Omental fat pad (tissue), 3 donors: ENCODE measurements at regions not wholly inside any gene's neighbourhood (a gene's known extent, or its start where the extent isn't known, plus 50 kb on each side); places are given as distances from the start of the nearest gene placed in this dataset.

Experiments
- ATAC-seq: fragments of 150-250 bp; one replicate; pipeline ENCODE4 v1.9.1; 2016; ENCODE audit warnings: mild to moderate bottlenecking, moderate library complexity; ENCODE audit not compliant: low FRiP score
- DNase-seq: peaks from one replicate; pipeline ENCODE4 v3.0.0-alpha.2; 2019; ENCODE audit warnings: low spot score
- CTCF ChIP-seq, 3 donors: fragments of 450-650 bp; IDR thresholded peaks; one replicate each; pipeline ENCODE4 v1.5.1; 2016 to 2017; ENCODE audit warnings: antibody characterized with exemption in 3 of 3, mild to moderate bottlenecking in 3 of 3, moderate library complexity in 2 of 3

- no peak for TF ChIP-seq CTCF (IDR thresholded peaks at IDR 0.05)
- ATAC-seq = peak; percentile 75
- no peak for DNase-seq
Observed at GRCh38 chr6:147699637-147700036, 191.1 kb downstream of the SAMD5 start.

GRCh38 chr6:147700436-147701209, 192.1 kb downstream of the SAMD5 start:
- ATAC-seq = no peak

GRCh38 chr6:147704691-147705090, 196.2 kb downstream of the SAMD5 start:
- no peak for TF ChIP-seq CTCF (IDR thresholded peaks at IDR 0.05)
- no peak for ATAC-seq
- DNase-seq = no peak

More at GRCh38 chr6:147700436-147701209, 192.1 kb downstream of the SAMD5 start:
- no peak for TF ChIP-seq CTCF (IDR thresholded peaks at IDR 0.05)
- no peak for DNase-seq

GRCh38 chr6:147707524-147707923, 199.0 kb downstream of the SAMD5 start:
- ATAC-seq = no peak
- no peak for DNase-seq
- no peak for TF ChIP-seq CTCF (IDR thresholded peaks at IDR 0.05)

GRCh38 chr6:147708170-147708569, 199.7 kb downstream of the SAMD5 start:
- no peak for ATAC-seq

GRCh38 chr6:147709396-147710272, 201.1 kb downstream of the SAMD5 start:
- DNase-seq (no peak), ATAC-seq (no peak)
- no peak for TF ChIP-seq CTCF (IDR thresholded peaks at IDR 0.05)

More at GRCh38 chr6:147708170-147708569, 199.7 kb downstream of the SAMD5 start:
- DNase-seq = no peak
- no peak for TF ChIP-seq CTCF (IDR thresholded peaks at IDR 0.05)
